ENCODE measurements at regions not wholly inside any gene's neighbourhood (a gene's known extent, or its start where the extent isn't known, plus 50 kb on each side); places are given as distances from the start of the nearest gene placed in this dataset.

DNA sequence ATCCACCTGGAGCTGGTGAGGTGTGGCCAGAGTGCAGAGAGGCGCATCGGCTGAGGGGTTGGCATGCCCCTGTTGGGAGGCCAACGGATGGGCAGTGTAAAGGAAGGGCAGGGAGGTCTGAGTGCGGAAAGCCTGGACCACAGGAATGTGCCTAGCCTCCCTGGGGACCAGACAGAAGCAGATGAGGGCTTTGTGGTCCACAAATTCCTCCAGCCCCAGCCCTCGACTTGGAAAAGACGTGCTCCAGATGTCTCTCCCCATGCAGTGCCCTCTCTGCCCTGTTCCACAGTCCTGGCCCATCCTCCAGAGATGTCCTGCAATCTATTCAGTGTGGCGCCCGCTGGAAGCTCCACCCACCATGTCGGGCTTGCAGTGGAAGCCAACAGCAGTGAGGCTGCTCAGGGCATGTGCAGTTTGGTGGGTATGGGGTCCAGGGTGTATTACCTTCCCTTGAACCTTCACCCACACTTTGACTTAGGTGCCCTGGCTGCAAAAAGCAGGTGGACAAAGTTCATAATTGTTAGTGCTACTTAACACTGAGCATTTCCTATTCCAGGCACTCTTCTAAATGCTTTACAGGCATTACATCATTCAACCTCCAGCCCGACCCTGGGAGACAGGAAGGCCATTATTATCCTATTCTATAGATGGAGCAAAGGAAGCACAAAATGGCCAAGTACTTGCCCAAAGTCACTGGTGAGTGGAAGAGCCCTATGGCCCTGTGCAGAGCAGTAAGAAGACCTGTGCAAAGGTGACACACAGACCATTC lies 120.2 kb upstream of the SLC25A48 start:
- H3K27ac ChIP-seq: no peak overlapping the region
- TF ChIP-seq ZFX (IDR thresholded peaks at IDR 0.05): no peak
- TF ChIP-seq, protein P1, sequence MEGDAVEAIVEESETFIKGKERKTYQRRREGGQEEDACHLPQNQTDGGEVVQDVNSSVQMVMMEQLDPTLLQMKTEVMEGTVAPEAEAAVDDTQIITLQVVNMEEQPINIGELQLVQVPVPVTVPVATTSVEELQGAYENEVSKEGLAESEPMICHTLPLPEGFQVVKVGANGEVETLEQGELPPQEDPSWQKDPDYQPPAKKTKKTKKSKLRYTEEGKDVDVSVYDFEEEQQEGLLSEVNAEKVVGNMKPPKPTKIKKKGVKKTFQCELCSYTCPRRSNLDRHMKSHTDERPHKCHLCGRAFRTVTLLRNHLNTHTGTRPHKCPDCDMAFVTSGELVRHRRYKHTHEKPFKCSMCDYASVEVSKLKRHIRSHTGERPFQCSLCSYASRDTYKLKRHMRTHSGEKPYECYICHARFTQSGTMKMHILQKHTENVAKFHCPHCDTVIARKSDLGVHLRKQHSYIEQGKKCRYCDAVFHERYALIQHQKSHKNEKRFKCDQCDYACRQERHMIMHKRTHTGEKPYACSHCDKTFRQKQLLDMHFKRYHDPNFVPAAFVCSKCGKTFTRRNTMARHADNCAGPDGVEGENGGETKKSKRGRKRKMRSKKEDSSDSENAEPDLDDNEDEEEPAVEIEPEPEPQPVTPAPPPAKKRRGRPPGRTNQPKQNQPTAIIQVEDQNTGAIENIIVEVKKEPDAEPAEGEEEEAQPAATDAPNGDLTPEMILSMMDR (conservative IDR thresholded peaks at IDR 0.05): no peak

DNA sequence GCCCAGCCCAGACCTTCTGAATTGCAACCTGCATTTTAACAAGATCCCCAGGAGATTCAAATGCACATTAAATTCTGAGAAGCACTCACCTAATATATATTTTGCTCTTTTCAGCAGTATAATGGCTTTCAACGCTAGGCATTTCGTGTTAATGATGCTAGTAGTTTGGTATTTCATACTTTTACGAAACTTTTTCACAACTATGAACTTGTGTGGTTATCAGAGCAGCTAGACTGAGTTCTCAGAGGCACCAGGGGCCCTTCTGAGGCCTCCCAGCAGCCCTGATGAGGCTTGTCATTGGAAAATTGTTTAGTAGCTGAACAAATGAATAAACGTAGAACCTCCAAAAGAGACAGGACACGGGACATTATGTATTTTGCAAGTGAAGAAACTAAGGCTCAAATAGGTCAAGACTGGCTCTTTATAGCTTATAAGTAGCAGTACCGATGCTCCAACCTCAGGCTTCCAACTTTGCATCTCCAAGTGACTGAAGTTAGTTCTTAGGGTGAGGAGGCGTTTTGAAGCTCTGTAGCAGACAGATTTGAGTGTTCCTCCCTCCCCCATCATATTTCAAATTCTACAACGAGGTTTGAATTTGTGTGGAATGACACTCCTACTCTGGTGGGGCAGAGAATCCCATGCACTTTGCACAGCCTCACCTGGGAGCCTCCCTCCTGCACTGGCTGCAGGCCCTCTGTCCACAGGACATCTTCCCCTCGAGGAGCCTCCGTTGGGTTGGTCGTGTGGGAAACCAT lies 121.1 kb upstream of the SLC25A48 start:
- no peak overlapping the region for H3K27ac ChIP-seq
- TF ChIP-seq, protein P1 (conservative IDR thresholded peaks at IDR 0.05): no peak
- TF ChIP-seq ZFX (IDR thresholded peaks at IDR 0.05): no peak

DNA sequence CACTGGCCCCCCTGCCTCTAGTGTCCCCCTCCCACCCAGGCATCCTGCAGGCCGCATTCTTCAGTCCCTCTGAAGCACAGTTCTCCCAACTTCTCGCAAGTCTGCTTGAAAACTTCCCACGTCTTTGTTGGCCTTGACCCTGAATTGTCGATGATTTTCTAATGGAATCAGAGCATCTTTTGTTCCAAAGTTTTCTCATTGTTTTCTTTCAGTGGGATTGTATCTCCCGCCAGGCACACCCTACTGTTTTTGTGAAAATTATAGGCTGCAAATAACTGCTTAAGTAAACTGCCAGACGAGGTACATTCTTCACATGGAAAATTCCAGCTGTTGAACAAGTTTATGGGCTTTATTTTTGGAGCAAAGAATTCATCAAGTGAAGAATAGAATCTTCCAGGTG lies 122.6 kb upstream of the SLC25A48 start:
- H3K27ac ChIP-seq: no peak overlapping the region
- no peak for TF ChIP-seq ZFX (IDR thresholded peaks at IDR 0.05)
- TF ChIP-seq, protein P1 (conservative IDR thresholded peaks at IDR 0.05): no peak

DNA sequence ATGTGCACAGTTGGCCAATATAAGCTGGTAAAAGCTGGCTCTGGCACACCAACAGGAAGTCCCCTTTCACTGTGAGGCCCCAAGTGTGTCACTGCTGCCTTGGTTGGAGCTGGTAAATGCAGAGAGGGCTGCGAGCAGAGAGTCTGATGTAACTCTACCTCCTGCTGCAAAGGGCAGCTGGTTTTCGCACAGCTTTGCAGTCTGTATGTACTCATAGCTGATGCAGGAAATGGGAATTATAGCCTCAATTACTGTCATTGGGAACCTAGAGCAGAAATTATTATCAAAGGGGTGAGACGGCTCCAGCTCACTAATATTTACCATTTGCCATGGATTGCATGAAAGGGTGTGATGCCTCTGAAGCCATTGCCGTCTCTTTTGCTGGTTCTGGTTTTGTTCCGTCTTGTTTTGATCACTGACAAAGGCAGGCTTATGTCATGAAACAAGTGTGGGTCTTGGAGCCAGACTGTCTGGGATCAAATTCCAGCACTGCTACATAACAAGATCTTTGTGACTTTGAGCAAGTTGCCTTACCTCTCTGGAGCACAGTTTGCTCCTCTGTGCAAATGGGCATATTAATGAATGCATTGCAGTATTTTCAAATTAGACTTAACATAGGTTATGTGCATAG lies 124.3 kb upstream of the SLC25A48 start:
- H3K27ac ChIP-seq: no peak overlapping the region
- no peak for TF ChIP-seq ZFX (IDR thresholded peaks at IDR 0.05)
- TF ChIP-seq, protein P1 (conservative IDR thresholded peaks at IDR 0.05): no peak

DNA sequence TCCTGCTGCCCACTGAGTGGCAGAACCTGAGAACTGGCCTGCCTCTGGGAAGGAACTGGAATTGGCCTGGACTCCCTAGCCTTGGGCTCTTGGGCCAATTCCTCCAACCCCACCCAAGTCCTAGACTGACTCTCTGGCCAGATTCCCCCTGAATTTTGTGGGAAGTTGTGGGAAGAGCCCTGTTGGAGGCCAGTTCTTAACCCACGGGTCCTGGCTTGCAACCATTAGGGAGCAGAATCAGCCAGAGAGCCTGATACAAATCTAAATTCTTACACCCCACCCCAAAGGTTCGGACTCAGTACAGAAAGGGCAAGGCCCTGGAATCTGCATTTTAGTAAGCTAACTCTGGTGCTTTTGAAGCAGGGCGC lies 125.3 kb upstream of the SLC25A48 start:
- no peak overlapping the region for H3K27ac ChIP-seq
- TF ChIP-seq, protein P1 (conservative IDR thresholded peaks at IDR 0.05): no peak
- no peak for TF ChIP-seq ZFX (IDR thresholded peaks at IDR 0.05)

DNA sequence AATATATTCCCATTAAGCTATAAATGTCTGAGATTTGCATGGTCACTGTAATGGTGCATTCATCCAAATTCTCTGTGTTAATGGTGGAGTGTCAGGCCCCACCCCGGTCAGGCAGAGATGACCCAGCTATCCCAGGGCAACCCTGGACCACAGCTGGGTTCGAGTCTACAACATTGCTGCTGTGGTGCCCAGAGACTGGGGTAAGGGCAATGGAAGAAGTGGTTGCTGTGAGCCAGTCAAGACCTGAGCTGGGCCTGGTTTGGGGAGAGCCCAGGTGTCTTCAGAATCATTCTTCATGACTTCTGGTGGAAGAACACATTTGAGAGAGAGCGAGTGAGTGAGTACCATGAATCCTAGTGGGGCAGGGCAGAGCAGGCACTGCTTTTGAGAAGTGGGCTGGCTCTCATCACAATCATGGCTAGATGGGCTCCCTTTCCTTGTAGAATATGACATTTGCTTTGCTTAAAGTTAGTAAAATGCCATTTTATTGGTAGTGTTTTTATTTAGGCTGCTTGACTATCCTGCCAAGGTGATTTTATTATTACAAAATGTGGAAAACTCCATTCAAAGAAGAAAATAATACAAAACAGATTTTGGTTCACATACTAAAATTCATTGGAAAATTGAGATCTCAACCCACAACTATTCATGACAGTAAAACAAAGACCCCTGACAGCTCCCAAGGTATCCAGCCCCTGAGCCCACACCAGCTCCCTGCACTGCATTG lies 125.8 kb upstream of the SLC25A48 start:
- H3K27ac ChIP-seq: no peak overlapping the region
- TF ChIP-seq, protein P1 (conservative IDR thresholded peaks at IDR 0.05): no peak
- TF ChIP-seq ZFX (IDR thresholded peaks at IDR 0.05): no peak
